ENCODE measurements at regions not wholly inside any gene's neighbourhood (a gene's known extent, or its start where the extent isn't known, plus 50 kb on each side); places are given as distances from the start of the nearest gene placed in this dataset.

DNA sequence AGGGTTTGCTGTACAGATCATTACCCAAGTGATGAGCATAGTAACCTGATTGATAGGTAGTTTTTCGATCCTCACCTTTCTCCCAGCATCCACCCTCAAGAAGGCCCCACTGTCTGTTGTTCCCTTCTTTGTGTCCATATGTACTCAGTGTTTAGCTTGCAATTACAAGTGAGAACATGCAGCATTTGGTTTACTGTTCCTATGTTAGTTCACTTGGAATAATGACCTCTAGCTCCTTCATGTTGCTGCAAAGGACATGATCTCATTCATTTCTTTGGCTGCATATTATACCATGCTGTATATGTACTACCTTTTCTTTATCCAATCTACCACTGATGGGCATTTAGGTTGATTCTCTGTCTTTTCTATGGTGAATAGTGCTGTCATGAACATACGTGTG lies 181.6 kb upstream of the FOXG1 start:
- Histone ChIP-seq H3K27me3 (ENCODE audit: control insufficient read depth, insufficient read depth, low read length) (no peaks in the 10 kb centered on the region), H3K56ac (ENCODE audit: extremely low read depth, insufficient read depth, low read length) (no peak overlapping the region), H3K4ac (ENCODE audit: low read depth, low read length) (no peak overlapping the region), H3K18ac (ENCODE audit: low read depth, low read length) (no peak overlapping the region), H4K8ac (ENCODE audit: low read depth in 2 of 2, low read length in 2 of 2) (no peak overlapping the region), H3K14ac (replicated peaks; ENCODE audit: low read depth, low read length) (no peak overlapping the region), H3K79me1 (ENCODE audit: low read depth in 1 of 2, low read length in 2 of 2) (no peaks in the 10 kb centered on the region), H3K4me2 (ENCODE audit: low read depth, low read length) (no peak overlapping the region), H3K9me1 (ENCODE audit: insufficient read depth, low read length) (no peaks in the 10 kb centered on the region), H2AFZ (replicated peaks; ENCODE audit: low read length, poor library complexity) (no peak overlapping the region), H2BK15ac (ENCODE audit: low read depth, low read length) (no peak overlapping the region), H2BK20ac (ENCODE audit: low read depth, low read length) (no peak overlapping the region), H4K5ac (ENCODE audit: low read depth, low read length) (no peak overlapping the region), H2AK5ac (ENCODE audit: low read depth, low read length) (no peak overlapping the region), H3K36me3 (ENCODE audit: control insufficient read depth, insufficient read depth, low read length) (no peaks in the 10 kb centered on the region), H2BK120ac (ENCODE audit: low read depth, low read length) (no peak overlapping the region), H2AK9ac (replicated peaks; ENCODE audit: low read depth, low read length, poor library complexity) (no peak overlapping the region), H3K9ac (ENCODE audit: low read depth, low read length) (no peak overlapping the region), H3K27ac (ENCODE audit: insufficient read depth, low read length) (no peak overlapping the region), H4K91ac (ENCODE audit: insufficient read depth, low read depth, low read length) (no peak overlapping the region), H4K20me1 (ENCODE audit: insufficient read depth, low read length) (no peaks in the 10 kb centered on the region), H3K9me3 (ENCODE audit: control insufficient read depth, insufficient read depth, low read length) (no peaks in the 10 kb centered on the region), H3K23ac (ENCODE audit: low read depth, low read length) (no peak overlapping the region), H3K4me3 (ENCODE audit: insufficient read depth, low read depth, low read length) (no peak overlapping the region), H2BK5ac (ENCODE audit: low read depth, low read length, poor library complexity, severe bottlenecking) (no peak overlapping the region), H3K4me1 (ENCODE audit: control insufficient read depth, insufficient read depth, low read length) (no peaks in the 10 kb centered on the region)
- in situ Hi-C loops (cut with MboI; ENCODE audit: low sequenced_read_pairs), result no loop called here
- intact Hi-C loops (cut with micrococcal nuclease), result no loop called here
- DNase-seq, result no peak
- POLR2A ChIA-PET (ENCODE audit: unreplicated experiment), result no interaction called here
- CTCF ChIA-PET, result no interaction called here
- no peak for ATAC-seq (ENCODE audit: low read depth)
- WGBS, 2 experiments (ENCODE audit: extremely low coverage in 2 of 2, insufficient read length in 1 of 2), result no CpG with 5 or more reads among the region's 2 CpGs
- no TSS peak for BruUV-seq (replicated peaks)
- dilution Hi-C loops (cut with HindIII; ENCODE audit: low sequenced_read_pairs, unreplicated experiment), result no loop called here
- no peak for TF ChIP-seq FOS (IDR thresholded peaks at IDR 0.05; ENCODE audit: low read depth, low read length)
- TF ChIP-seq, protein P1, sequence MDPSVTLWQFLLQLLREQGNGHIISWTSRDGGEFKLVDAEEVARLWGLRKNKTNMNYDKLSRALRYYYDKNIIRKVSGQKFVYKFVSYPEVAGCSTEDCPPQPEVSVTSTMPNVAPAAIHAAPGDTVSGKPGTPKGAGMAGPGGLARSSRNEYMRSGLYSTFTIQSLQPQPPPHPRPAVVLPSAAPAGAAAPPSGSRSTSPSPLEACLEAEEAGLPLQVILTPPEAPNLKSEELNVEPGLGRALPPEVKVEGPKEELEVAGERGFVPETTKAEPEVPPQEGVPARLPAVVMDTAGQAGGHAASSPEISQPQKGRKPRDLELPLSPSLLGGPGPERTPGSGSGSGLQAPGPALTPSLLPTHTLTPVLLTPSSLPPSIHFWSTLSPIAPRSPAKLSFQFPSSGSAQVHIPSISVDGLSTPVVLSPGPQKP (IDR thresholded peaks at IDR 0.05; ENCODE audit: borderline replicate concordance, low read depth, low read length), result no peak
- no peak for TF ChIP-seq MXI1 (IDR thresholded peaks at IDR 0.05; ENCODE audit: borderline replicate concordance, low read depth, low read length)
- TF ChIP-seq, protein P2, sequence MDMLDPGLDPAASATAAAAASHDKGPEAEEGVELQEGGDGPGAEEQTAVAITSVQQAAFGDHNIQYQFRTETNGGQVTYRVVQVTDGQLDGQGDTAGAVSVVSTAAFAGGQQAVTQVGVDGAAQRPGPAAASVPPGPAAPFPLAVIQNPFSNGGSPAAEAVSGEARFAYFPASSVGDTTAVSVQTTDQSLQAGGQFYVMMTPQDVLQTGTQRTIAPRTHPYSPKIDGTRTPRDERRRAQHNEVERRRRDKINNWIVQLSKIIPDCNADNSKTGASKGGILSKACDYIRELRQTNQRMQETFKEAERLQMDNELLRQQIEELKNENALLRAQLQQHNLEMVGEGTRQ (IDR thresholded peaks at IDR 0.05; ENCODE audit: low read depth, low read length), result no peak
- no peak for TF ChIP-seq SMC3 (IDR thresholded peaks at IDR 0.05; ENCODE audit: low read depth, low read length)
- TF ChIP-seq BHLHE40 (IDR thresholded peaks at IDR 0.05; ENCODE audit: low read depth, low read length), result no peak
- TF ChIP-seq, protein P3, sequence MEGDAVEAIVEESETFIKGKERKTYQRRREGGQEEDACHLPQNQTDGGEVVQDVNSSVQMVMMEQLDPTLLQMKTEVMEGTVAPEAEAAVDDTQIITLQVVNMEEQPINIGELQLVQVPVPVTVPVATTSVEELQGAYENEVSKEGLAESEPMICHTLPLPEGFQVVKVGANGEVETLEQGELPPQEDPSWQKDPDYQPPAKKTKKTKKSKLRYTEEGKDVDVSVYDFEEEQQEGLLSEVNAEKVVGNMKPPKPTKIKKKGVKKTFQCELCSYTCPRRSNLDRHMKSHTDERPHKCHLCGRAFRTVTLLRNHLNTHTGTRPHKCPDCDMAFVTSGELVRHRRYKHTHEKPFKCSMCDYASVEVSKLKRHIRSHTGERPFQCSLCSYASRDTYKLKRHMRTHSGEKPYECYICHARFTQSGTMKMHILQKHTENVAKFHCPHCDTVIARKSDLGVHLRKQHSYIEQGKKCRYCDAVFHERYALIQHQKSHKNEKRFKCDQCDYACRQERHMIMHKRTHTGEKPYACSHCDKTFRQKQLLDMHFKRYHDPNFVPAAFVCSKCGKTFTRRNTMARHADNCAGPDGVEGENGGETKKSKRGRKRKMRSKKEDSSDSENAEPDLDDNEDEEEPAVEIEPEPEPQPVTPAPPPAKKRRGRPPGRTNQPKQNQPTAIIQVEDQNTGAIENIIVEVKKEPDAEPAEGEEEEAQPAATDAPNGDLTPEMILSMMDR (conservative IDR thresholded peaks at IDR 0.05; ENCODE audit: low read depth, low read length), result no peak
- TF ChIP-seq CHD1 (IDR thresholded peaks at IDR 0.05; ENCODE audit: low read depth, low read length), result no peak
- no peak for TF ChIP-seq CEBPB (IDR thresholded peaks at IDR 0.05; ENCODE audit: low read depth, low read length)
- TF ChIP-seq NFE2L2 (IDR thresholded peaks at IDR 0.05; ENCODE audit: low read depth, low read length), result no peak
- TF ChIP-seq MAFK (IDR thresholded peaks at IDR 0.05; ENCODE audit: low read depth, low read length), result no peak
- TF ChIP-seq POLR2A (IDR thresholded peaks at IDR 0.05; ENCODE audit: low read depth, low read length), result no peak
- TF ChIP-seq RAD21 (IDR thresholded peaks at IDR 0.05; ENCODE audit: low read length), result no peak
- TF ChIP-seq RCOR1 (IDR thresholded peaks at IDR 0.05; ENCODE audit: insufficient replicate concordance, low read length), result no peak
- no peak for TF ChIP-seq MAZ (IDR thresholded peaks at IDR 0.05; ENCODE audit: borderline replicate concordance, low read depth, low read length)
- no peak for TF ChIP-seq RFX5 (IDR thresholded peaks at IDR 0.05; ENCODE audit: low read depth, low read length)

All from IMR-90 (cell line).